ENCODE measurements at regions not wholly inside any gene's neighbourhood (a gene's known extent, or its start where the extent isn't known, plus 50 kb on each side); places are given as distances from the start of the nearest gene placed in this dataset.

DNA sequence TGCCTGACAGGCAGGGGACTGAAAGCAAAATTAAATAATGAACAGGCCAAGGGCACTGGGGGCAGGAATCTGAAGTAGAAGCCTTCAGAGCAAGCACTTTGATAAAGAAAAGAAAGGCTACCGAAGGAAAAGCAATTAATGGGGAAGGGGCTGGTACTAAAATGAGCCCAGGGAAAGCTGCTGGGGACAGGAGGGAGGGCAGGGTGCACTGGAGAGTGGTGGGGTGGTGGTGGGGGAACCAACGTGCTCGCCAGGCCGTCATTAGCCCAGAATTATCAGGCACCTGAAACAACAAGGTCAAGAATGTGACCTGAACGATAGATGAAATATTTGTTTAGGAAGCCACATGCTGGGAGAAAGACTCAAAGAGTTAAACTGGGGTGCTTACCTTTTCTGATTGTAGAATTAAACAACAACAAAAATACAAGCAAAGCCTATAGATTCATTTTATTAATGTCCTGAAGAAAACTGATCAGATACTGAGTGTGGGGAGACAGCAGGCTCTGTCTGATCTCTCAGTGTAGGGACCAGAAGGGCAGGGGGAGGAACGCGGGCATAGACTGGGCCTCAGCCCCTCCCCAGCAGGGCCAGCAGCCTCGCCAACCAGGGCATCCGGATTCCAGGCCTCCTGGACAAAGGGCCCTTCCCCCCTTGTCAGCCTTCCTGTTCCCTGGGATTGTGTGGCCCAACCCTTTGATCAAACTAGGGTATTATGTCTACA lies 239.7 kb upstream of the KLF3 start:
- no peak for DNase-seq (ENCODE audit: low read depth)

DNA sequence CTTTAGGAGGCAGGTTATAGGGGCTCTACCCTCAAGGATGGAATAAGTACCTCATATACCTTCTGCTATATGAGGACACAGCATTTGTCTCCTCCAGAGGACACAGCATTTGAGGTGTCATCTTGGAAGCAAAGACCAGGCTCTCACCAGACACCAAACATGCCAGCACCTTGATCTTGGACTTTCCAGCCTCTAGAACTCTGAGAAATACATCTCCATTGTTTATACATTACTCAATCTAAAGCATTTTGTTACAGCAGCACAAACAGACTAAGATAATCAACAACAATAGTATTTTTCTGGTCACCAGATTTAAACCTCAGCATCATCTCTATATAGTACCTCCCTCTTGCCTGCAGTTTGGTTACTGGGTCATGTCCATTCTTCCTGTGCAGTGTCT lies 237.5 kb upstream of the KLF3 start:
- DNase-seq (ENCODE audit: low read depth): no peak

DNA sequence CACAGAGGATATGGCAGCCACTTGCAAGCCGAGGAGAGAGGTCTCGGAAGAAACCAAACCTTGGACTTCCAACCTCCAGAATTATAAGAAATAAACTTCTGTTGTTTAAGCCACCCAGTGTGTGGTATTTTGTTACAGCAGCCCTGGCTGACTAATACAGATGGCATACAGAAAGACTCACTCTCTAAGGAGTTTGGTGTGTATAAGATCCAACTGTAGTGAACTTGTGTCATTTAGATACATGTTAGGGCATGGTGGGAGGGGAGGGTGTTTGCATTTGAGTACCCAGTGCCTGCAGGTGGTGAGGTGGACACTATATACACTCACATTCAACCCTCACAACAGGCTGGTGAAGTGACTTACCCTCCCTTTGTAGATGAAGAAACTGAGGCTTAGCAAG lies 233.2 kb upstream of the KLF3 start:
- no peak for DNase-seq (ENCODE audit: low read depth)

DNA sequence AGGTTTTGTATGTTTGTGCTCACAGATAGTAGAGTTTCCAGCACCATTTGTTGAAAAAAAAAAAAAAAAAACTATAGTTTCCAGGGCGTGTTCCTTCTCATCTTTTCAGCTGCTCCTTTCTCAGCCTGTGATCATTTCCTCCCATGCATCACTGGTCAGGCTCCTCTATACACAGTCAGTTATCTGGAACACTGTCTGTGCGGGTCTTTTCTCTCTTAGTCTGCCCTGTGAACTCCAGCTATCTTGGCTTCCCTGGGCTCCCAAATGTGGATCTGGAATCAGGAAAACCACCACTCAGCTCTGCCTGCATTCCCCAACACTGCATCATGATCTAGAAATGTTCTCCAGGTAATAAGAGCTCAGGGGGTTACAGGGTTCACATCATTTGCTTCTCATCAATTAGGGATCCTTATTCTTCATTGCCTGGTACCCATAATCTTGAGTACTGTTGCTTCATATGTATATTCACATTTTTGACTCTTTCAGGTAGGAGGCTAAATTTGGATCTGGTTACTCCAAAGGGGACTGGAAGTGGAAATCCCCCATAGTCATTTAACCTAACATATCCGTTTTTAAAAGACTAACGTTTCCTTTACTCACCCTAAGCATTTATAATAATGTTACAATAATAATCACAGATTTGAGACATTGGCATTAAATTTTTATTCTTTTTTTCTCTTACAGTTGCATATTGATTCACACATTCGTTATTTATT lies 221.8 kb upstream of the KLF3 start:
- DNase-seq (ENCODE audit: low read depth): no peak

DNA sequence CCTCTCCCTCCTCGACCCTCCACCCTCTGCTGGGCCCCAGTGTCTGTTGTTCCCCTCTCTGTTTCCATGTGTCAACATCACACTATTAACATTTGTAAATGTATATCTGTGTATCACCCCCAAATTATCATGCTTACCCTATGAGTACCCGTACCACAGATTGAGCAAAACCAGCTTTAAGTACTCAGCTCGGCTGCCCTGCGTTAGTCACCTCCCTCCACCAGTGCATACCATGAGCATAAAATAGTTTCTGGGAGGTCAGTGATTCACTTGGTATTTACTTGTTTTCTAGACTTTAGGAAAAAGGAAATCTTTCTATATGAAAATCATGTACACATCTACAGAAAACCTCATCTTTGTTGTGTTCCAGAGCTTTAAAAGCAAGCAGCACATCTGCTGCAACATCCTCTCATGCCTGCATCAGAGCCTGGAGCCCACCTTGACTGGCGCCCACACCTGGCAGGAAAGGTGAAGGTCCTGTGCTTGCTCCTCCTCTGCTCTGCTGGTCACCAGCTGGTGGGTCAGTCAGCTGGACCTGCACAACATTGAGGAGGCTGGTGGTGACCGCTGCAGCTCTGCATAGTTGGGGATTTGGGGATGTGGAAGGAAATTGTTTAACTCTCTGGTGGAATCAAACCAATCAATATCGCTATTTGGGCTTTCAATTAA lies 214.4 kb upstream of the KLF3 start:
- no peak for DNase-seq (ENCODE audit: low read depth)

DNA sequence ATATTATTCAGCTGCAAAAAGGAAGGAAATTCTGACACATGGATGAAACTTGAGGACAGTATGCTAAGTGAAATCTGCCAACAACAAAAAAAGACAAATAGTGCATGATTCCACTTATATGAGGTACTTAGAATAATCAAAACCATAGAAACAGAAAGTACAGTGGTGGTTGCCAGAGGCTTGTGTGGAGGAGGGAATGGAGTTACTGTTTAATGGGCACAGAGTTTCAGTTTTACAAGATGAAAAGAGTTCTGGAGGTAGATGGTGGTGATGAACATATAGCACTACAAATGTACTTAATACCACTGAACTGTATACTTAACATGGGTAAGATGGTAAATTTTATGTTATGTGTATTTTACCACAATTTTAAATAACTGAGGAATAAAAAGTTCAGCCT lies 212.0 kb upstream of the KLF3 start:
- DNase-seq (ENCODE audit: low read depth): no peak

DNA sequence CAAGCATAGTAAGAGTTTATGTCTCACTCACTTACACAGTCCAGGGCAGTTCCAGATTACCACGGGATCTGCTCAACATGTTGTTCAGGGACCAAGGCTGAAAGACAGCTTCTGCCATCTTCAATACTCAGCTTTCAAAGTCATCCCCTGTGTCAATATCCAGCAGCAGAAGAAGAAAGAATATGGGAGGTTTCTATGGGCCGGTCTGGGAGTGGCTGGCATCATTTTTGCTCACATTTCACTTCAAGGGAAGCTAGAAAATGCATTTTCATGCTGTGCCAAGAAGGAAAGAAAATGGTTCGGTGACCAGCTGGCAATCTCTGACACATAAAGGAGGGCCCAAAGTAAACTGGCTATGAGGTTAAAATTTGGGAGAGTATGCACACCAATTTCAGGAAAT lies 211.5 kb upstream of the KLF3 start:
- DNase-seq (ENCODE audit: low read depth): no peak

DNA sequence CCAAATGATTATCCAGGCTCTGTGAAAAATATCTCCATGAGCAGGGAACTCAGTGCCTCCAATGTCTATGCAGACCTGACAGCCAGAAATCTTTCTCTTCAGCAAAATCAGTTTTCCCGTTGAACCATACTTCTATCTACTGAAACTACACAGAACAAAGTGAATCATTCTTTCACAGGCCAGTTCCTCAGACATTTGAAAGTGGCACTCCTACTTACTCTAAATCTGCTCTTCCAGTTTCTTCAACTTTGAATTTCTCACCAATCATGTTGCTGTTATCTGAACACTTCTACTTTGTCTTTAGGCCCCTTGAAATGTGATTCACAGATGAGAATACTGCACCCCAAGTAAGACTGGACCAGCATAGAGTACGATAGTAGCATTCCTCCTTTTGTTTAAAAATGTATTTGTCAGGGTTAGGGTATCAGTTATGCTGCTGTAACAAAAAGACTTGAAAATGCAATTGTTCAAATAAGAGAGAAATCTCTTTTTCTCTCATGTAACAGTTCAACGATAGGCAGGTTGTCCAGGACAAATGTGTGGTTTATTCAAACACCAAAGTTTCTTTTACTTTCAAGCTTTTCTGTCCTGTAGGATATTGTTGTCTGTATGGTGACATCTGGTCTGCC lies 210.6 kb upstream of the KLF3 start:
- DNase-seq (ENCODE audit: low read depth): no peak

DNA sequence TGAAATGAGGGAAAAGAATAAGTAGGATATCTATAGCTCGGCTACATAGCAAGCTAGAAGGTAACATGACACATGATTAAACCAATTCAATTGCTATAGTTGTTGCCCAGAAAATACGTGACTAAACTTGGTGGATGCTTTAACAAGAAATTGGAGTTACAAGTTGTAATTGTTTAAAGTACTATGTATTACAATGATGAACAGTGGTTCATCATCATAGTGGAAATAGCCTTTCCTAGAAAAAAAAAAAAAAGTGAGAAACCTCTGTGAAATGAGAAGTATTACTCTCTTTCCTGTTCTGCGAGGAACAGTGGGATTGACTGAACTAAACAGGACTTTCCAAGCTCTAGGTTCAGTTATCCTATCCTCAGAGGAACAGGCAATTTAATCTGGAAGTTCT lies 209.7 kb upstream of the KLF3 start:
- no peak for DNase-seq (ENCODE audit: low read depth)

DNA sequence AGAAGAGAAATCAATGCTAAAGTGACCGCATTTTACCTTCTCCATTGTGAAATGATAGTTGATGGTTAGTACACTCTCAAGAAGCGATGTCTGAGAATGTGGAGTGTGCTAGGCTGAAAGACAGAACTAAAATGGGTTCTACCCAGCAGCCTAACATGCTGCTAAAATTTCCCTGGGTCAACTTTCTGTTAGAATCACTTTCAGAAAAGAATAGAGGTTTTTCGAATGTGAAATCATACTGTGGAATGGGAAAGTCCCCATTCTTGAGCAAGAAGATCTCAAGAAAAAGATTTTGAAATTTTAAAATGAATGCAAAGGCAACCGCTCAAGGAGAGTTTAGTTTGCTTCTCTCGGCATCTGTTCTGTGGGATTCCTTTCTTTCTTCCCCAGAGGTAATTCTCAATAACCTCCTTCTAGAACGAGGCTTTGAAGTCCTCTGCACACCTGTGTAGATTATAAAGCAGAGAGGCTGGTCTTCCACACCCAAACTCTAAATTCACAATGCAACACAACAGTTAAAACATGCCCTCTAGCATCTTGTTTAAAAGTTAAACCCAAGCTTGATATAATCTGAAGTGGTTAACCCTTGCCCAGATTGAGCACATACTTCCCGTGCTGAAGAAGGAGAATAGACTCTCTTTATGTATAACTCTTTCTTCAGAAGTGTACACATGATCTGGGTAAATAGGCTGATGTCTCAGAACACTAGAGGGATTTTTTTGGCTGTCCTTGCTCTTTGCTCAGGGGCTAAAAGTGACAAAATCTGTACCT lies 208.7 kb upstream of the KLF3 start:
- no peak for DNase-seq (ENCODE audit: low read depth)

DNA sequence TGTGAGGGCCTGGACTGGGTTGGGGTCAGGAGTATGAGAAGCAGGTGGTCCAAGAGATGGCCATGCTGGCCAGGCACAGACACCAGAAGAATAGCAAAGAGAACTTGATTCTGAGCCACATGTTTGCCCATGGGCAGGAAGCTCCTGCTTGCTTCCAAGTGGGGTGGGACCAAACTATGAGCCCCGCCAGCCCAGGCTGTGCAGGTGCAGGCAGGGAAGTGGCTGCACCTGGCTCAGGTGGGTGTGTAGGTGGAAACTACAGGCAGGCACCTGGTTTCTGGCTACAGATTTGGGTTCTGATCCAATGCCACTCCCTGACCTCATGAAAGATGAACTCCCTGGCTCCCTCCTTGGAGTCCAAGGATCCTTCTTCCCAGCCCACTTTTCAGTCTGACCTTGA lies 207.9 kb upstream of the KLF3 start:
- DNase-seq (ENCODE audit: low read depth): no peak

DNA sequence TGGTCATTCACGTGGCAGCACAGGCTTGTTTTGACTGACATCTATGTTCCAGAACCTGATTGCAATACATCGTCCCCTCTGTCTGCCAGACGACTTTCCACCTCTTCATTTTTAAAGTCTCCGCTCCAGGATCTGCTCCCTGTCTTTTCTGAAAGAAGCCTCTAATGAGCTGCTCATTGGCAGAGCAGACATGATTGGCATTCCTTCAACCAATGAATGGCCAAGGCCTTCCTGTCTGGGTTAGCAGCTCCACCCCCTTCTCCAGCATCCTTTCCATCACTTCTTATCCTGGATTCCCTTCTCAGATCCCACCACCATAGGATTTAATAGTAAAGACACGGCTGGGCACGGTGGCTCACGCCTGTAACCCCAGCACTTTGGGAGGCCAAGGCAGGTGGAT lies 202.7 kb upstream of the KLF3 start:
- DNase-seq (ENCODE audit: low read depth): no peak

DNA sequence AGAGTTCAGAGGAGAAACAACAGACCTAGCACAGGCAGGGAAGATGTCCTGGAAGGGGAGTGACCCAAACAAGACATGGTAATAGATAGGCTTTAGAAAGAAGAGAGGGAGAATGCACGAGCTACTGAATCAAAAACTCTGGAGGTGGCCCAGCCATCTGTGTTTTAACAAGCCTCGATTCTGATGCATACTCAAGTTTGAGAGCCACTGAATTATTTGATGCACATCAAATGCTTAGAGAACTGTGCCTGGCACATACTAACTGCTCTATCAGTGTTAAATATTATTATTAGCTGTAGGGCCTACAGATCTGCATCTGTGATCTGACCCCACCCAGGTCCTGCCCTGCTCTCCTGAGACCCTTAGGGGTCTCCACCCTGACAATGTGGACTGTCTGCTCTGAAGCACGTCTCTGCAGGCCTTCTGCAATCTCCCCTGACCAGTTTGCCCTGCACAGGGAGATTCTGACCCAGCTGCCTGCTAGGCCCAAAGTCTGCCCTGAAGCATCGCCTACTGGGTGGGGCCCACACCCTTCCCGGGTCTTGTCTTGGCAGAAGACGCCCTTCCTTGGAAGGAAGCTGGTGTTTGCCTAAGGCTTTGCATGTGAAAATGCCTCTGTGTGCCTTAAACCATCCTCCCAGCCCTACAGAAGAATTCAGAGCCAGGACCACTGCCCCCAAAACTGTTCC lies 201.5 kb upstream of the KLF3 start:
- DNase-seq (ENCODE audit: low read depth): no peak

DNA sequence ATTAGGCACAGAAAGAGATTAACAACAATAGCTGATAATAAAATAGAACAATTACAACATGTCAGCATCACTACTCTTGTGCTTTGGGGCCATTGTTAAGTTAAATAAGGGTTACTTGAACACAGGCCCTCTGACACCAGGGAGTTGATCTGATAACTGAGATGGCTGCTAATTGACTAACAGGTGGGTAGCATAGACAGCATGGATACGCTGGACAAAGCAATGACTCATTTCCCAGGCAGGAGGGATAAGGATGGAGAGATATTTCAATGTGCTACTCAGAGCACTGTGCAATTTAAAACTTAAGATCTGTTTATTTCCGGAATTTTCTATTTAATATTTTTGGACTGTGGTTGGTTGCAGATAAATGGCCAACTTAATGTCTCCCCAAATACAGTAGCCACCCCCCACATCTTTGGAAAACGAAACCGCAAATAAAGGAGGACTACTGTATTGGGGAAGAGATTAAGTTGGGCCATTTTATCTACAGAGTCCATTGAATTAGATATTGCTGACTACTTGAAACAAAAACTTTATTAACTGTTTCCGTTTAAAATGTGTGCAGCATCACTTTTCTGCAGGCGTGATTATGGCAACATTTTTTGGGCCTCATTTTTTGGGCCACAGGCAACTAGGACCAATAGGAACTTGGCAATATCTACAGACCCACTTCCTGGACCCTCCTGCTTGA lies 200.6 kb upstream of the KLF3 start:
- DNase-seq (ENCODE audit: low read depth): no peak

DNA sequence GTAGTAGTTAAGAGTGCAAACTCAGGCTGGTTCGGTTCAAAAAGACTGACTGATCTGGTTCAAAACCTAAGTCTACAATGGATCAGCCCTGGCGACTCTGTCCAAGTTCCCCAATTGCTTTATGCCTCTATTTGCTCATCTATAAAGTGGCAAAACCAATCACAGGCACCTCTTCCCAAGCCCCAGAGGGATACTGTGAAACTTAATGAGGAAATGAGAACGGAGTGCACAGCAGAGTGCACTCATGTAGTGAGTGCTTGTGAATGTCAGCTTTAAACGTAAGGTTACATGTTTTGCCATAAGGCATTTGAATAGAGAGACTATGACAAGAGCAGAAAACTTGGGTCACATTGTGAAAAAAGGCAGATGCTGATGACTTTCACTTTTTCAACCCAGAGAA lies 199.7 kb upstream of the KLF3 start:
- DNase-seq (ENCODE audit: low read depth): no peak

DNA sequence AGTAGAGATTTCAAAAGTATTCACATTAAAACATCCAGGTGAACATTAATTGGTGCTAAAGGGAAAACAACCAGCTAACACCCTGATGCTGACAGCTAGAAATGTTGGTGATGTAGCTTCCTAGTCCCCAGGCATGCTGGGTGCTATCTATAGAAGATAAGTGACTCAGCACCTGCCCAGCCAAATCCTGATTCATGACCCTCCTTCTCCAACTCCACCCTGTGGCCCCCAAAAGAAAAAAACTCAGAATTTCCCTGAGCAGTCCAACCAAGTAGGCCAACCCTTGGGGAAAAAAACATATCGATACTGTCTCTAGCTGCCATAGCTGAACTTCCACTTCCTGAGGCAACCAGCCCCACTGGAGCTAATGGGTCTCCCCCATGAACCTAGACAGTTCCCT lies 197.6 kb upstream of the KLF3 start:
- no peak for DNase-seq (ENCODE audit: low read depth)

DNA sequence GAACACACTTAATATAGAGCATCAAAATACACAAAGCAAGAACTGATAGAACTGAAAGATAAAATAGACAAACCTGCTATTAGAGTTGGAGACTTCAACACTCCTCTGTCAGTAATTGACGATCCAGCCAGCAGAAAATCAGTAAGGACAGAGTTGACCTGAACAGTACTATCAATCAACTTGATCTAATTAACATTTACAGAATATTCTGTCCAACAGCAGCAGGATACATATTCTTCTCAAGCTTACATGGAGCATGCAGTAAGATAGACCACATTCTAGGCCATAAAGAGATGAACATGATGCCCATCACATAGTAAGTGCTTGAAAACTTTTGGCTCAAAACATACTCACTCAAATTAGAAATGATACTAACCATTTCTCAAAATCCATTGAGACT lies 196.7 kb upstream of the KLF3 start:
- no peak for DNase-seq (ENCODE audit: low read depth)

DNA sequence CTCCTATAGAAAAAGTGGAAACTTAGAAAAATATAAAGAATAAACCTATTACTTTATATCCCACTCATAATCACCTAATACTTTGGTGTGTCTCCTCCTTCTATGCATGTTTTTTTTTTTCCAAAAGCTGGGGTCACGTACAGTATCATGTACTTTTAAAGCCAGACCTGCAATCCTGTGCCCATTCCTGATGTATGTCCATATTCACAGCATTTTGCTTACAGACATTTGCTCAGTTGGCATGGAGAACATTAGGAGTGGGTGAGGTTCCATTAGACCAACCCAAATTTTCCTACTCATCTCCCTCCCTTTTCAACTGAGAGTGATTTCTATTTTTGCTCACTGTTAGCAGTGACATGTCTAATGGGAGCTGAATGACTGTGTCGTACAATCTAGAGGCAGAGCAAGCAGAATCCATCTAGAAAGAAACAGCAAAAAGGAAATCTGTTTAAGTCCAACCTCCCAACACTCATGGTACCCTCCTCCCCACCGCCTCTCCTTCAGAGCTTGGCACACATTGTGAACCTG lies 195.6 kb upstream of the KLF3 start:
- no peak for DNase-seq (ENCODE audit: low read depth)

DNA sequence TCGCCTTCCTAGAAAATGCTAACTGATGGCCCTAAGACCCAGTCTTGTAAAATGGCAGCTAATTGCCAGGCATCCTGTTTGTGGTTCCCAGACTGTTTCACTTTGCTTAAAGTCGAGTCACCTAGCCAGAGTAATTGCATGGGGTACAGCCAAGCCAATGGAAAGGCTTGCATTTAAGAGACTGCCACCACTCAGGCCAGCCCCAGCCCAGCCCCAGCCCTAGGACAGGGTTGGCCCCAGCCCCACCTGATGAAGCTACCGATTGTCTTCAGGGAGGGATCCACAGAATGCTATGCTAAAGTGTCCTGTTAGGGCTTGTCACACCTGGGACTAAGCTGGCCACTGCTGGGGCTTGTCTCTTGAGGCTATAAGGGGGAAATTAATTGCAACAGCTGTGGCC lies 194.6 kb upstream of the KLF3 start:
- no peak for DNase-seq (ENCODE audit: low read depth)

DNA sequence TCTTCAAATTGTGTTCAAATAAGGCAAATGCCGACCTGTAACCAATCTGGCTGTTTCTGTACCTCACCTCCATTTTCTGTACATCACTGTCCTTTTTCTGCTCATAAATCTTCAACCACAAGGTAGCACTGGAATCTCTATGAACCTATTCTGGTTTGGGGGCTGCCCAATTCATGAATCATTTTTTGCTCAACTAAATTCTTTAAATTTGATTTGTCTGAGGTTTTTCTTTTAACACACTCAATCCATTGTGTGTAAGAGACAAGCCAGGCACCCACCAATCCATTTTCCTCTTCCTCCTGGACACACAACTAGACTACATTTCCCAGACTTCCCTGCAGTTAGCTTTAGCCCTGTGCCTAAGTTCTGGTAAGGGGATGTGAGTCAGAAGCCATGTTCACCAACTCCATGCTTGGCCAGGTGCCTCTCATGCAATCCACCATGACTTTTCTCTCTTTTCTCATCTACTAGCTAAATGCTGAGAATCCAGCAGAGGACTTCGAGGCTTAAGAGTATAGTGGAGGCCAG lies 193.2 kb upstream of the KLF3 start:
- DNase-seq (ENCODE audit: low read depth): no peak

DNA sequence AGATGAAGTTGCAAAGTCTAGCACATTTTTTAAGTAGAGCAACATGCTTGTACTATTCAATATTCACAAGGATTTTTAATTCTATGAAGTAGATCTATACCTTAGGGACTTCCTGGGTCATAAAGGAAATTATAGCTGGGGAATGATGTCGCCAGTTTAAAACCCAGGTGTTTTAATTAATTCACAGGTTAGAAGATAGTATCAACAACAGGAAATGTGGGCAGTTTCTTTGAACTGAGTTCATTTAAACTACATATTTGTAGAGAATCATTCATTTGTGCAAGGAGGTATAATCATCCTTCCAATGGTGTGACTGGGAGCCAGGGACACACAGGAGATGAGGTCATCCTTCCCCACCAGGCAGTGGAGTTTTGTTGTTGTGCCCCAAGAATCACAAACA lies 181.3 kb upstream of the KLF3 start:
- no peak for DNase-seq (ENCODE audit: low read depth)

Data from stimulated activated CD8-positive, alpha-beta memory T cell treated with anti-CD3 and anti-CD28 coated beads, Interleukin-12 subunit alpha, Interleukin-12 subunit beta, amount 100 ng/mL, for 1 hour (primary cell).